ENCODE measurements at regions not wholly inside any gene's neighbourhood (a gene's known extent, or its start where the extent isn't known, plus 50 kb on each side); places are given as distances from the start of the nearest gene placed in this dataset.

GRCh38 chr6:22940581-22941290, 371.4 kb downstream of the HDGFL1 start:
- no peak for ATAC-seq
- H3K27me3 ChIP-seq: no peaks in the 10 kb centered on the region
- H3K4me3 ChIP-seq: no peak overlapping the region
- intact Hi-C loops (cut with DNase I): loop anchor here in 1 of 10 donors (10.0 kb wide), 1 partner anchor 404 kb away; no protein-coding TSS in a partner anchor
- H3K36me3 ChIP-seq: no peaks in the 10 kb centered on the region
- DNase-seq: no peak
- no peaks in the 10 kb centered on the region for H3K9me3 ChIP-seq
- no peak for TF ChIP-seq CTCF (IDR thresholded peaks at IDR 0.05)
- no peak overlapping the region for H3K27ac ChIP-seq
- WGBS, 2 donors: 82 to 84% methylated on average over 6 of the region's 6 CpGs
- peaks cover 0 to 8% (median 0%) of the 10 kb centered on the region in 9 donors for H3K4me1 ChIP-seq

DNA sequence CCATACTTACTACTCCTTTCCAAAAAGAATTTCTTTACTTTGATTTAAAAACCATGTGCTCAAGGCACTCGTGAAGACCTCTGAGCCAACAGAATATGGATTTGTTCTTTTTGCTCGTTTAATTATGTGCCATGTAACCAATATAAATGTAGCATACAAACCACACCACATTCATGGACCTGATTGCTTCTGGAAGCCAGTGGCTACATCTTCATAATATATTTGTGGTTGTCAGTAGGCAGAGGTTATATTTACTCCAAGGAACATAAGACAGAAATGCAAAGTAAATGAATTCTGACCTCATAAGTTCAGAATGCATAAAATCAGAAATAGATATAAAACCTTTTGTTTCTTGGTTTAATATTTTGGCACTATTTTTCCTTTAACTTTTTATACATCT, 373.0 kb downstream of the HDGFL1 start:
- no peak overlapping the region for H3K4me3 ChIP-seq
- 77 to 93% methylated on average over 2 of the region's 2 CpGs for WGBS, 2 donors
- no peaks in the 10 kb centered on the region for H3K36me3 ChIP-seq
- DNase-seq (no peak), ATAC-seq (no peak)
- no peaks in the 10 kb centered on the region for H3K9me3 ChIP-seq
- TF ChIP-seq CTCF (IDR thresholded peaks at IDR 0.05): no peak
- H3K27ac ChIP-seq: no peak overlapping the region
- H3K27me3 ChIP-seq: no peaks in the 10 kb centered on the region
- intact Hi-C loops (cut with DNase I): loop anchor here in 1 of 10 donors (10.0 kb wide), 1 partner anchor 402 kb away; no protein-coding TSS in a partner anchor
- peaks cover 0 to 8% (median 0%) of the 10 kb centered on the region in 9 donors for H3K4me1 ChIP-seq

- WGBS, 2 donors: 83 to 95% methylated on average over 2 of the region's 2 CpGs
- DNase-seq (no peak), ATAC-seq (no peak)
- no peak for TF ChIP-seq CTCF (IDR thresholded peaks at IDR 0.05)
- no peaks in the 10 kb centered on the region for H3K27me3 ChIP-seq
- H3K27ac ChIP-seq: no peak overlapping the region
- no peak overlapping the region for H3K4me3 ChIP-seq
- no peaks in the 10 kb centered on the region for H3K9me3 ChIP-seq
- H3K4me1 ChIP-seq: peaks cover 0 to 8% (median 0%) of the 10 kb centered on the region in 9 donors
- no peaks in the 10 kb centered on the region for H3K36me3 ChIP-seq
- intact Hi-C loops (cut with DNase I): loop anchor here in 1 of 10 donors (10.0 kb wide), 1 partner anchor 401 kb away; no protein-coding TSS in a partner anchor
Observed at GRCh38 chr6:22943327-22943726, 374.0 kb downstream of the HDGFL1 start.

GRCh38 chr6:22949967-22950366, 380.6 kb downstream of the HDGFL1 start:
- ATAC-seq: no peak
- intact Hi-C loops (cut with DNase I): loop anchor here in 1 of 10 donors (10.0 kb wide), 1 partner anchor 395 kb away; no protein-coding TSS in a partner anchor
- H3K4me1 ChIP-seq: peaks cover 0 to 6% (median 0%) of the 10 kb centered on the region in 9 donors
- no peak for TF ChIP-seq CTCF (IDR thresholded peaks at IDR 0.05)
- DNase-seq: no peak
- H3K4me3 ChIP-seq: no peak overlapping the region
- H3K27ac ChIP-seq: no peak overlapping the region
- 85 to 88% methylated on average over 1 of the region's 1 CpG for WGBS, 2 donors
- no peaks in the 10 kb centered on the region for H3K9me3 ChIP-seq
- no peaks in the 10 kb centered on the region for H3K27me3 ChIP-seq
- H3K36me3 ChIP-seq: no peaks in the 10 kb centered on the region
